Astrocyte of the spinal cord (primary cell): ENCODE measurements at regions not wholly inside any gene's neighbourhood (a gene's known extent, or its start where the extent isn't known, plus 50 kb on each side); places are given as distances from the start of the nearest gene placed in this dataset.

Experiments
- DNase-seq: peaks from one replicate; pipeline ENCODE4 v3.0.0; 2011; ENCODE audit warnings: low read depth, low spot score
- H3K4me3 ChIP-seq: 2 replicates; pipeline ENCODE4 v1.5.1; 2011; ENCODE audit warnings: low read depth, mild to moderate bottlenecking, low read length, moderate library complexity
- in situ Hi-C: cut with HindIII; loops from 2 replicates; pipeline ENCODE4 v1.10.0; 2017; ENCODE audit warnings: low sequenced_read_pairs
- TF ChIP-seq, protein P1 (sequence below): IDR thresholded peaks from 2 replicates; pipeline ENCODE4 v1.5.1; 2012; ENCODE audit warnings: low read depth, mild to moderate bottlenecking, low read length, inconsistent platforms

DNA sequence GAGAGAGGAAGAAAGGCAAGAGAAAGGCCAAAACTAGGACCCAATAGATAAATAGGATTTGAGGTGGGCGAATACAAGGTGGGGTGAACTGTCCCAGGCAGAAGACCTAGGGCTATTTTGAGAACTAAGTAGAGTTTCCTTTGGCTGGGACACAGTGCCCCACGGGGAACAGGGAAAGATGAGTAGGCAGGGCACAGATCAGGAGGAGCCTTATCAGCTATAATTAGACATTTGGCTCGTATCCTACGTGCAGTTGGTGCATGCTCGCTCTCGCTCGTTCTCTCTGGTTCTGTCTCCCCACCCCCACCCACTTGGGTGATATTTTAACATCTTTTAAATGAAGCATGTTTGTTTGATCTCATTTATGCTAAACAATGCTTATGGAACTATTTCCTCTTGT lies 235.0 kb upstream of the JUN start:
- in situ Hi-C loops, result no loop called here
- H3K4me3 ChIP-seq, result no peak overlapping the region
- TF ChIP-seq, protein P1, sequence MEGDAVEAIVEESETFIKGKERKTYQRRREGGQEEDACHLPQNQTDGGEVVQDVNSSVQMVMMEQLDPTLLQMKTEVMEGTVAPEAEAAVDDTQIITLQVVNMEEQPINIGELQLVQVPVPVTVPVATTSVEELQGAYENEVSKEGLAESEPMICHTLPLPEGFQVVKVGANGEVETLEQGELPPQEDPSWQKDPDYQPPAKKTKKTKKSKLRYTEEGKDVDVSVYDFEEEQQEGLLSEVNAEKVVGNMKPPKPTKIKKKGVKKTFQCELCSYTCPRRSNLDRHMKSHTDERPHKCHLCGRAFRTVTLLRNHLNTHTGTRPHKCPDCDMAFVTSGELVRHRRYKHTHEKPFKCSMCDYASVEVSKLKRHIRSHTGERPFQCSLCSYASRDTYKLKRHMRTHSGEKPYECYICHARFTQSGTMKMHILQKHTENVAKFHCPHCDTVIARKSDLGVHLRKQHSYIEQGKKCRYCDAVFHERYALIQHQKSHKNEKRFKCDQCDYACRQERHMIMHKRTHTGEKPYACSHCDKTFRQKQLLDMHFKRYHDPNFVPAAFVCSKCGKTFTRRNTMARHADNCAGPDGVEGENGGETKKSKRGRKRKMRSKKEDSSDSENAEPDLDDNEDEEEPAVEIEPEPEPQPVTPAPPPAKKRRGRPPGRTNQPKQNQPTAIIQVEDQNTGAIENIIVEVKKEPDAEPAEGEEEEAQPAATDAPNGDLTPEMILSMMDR, result no peak
- no peak for DNase-seq

- peak; percentile 86 for DNase-seq
- H3K4me3 ChIP-seq, result peak overlapping the region; percentile 4
Observed at GRCh38 chr1:59020151-59020997, 236.5 kb upstream of the JUN start.

DNA sequence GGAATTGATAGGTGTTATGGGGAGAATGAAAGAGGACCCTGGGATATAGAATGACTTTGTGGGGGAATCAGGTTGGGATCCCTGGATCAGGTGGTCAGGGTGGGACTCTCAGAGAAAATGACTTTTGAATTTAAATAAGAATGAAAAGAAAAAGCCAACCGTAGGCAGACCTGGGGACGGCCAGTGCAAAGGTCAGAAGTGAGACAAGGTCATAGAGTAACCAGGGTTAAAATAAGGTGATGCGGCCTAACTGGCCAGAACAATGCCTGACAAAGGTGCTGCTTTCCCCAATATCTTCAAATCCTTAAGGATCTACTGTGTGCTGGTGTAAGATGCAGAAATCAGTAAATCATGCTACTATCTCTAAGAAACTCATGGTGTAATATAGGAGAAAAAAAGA lies 238.4 kb upstream of the JUN start:
- H3K4me3 ChIP-seq, result no peak overlapping the region
- DNase-seq, result no peak
- in situ Hi-C loops, result no loop called here
- TF ChIP-seq, protein P1, result no peak

More at GRCh38 chr1:59020151-59020997, 236.5 kb upstream of the JUN start:
- in situ Hi-C loops, result no loop called here
- TF ChIP-seq, protein P1, result no peak

DNA sequence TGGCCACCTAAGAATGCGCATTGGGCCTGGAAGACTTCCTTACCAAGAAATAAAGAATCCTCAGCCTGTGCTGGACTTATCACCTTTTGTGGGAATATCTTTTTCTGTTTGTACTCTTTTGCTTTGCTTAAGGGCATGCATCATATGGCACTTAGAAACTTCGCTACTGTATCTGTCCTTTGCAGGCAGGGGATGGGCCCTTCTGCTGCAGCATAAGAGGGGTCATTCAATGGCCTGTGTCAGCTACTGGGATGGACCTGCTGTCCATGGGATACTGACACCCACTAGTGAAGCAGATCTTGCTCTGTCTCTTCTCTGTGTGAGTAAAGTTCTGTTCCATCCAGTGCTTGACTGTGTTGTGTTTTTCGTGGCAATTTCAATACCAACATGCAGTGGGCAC lies 239.0 kb upstream of the JUN start:
- DNase-seq, result no peak
- TF ChIP-seq, protein P1, result no peak
- H3K4me3 ChIP-seq, result no peak overlapping the region
- in situ Hi-C loops, result no loop called here

GRCh38 chr1:59025201-59025600 lies 241.4 kb upstream of the JUN start:
- peak; percentile 76 for DNase-seq
- in situ Hi-C loops, result no loop called here
- no peak overlapping the region for H3K4me3 ChIP-seq
- TF ChIP-seq, protein P1, result no peak

DNA sequence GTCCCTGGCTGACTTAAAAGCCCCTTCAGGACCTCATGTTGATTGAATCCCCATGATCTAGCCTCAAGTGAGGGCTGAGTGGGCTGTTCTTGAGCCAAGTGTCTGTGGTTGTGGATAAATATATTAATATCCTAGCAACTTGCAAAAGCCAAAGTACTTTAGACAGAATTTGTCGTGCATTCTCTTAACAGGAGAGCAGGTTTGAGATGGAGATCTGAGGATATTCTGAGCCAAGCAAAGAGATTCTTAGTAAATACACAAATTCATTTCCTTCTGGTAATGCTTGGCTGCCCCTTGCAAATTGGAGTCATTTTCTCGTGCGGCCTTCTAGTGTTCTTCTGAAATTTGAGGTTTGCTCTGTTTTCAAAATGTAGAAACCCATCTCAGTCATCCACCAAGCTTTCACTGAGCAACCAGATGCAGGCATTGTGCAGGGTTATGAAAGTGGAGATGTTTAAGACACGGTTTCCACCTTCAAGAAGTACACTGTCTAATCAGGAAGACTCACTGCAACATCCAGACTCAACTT lies 242.1 kb upstream of the JUN start:
- H3K4me3 ChIP-seq, result no peak overlapping the region
- TF ChIP-seq, protein P1, result no peak
- peak; percentile 90 for DNase-seq
- in situ Hi-C loops, result no loop called here
